ENCODE measurements at regions not wholly inside any gene's neighbourhood (a gene's known extent, or its start where the extent isn't known, plus 50 kb on each side); places are given as distances from the start of the nearest gene placed in this dataset.
"Not testable (repeated sequence)": the region's sequence is repeated elsewhere in the genome, so short reads cannot be mapped to it uniquely, and the experiment has no call there.

- ATAC-seq (no peak), DNase-seq (no peak)
- intact Hi-C loops (cut with DNase I) = no loop called here
- H3K36me3 ChIP-seq = no peaks in the 10 kb centered on the region
- 83 to 92% (median 86%) methylated on average over 2 of the region's 2 CpGs for WGBS, 4 donors
- H3K4me1 ChIP-seq = no peaks in the 10 kb centered on the region
- no peak overlapping the region for H3K4me3 ChIP-seq
- TF ChIP-seq CTCF (IDR thresholded peaks at IDR 0.05) = no peak
- TF ChIP-seq POLR2A (IDR thresholded peaks at IDR 0.05) = no peak
- H3K9me3 ChIP-seq = no peaks in the 10 kb centered on the region
- no peaks in the 10 kb centered on the region for H3K27me3 ChIP-seq
- H3K27ac ChIP-seq = no peak overlapping the region
Measured at GRCh38 chr4:164134388-164134787, 619.5 kb upstream of the SMIM31 start.

GRCh38 chr4:164136180-164136616, 617.7 kb upstream of the SMIM31 start:
- intact Hi-C loops (cut with DNase I) = no loop called here
- ATAC-seq = no peak
- Histone ChIP-seq H3K36me3 (no peaks in the 10 kb centered on the region), H3K4me1 (no peaks in the 10 kb centered on the region), H3K9me3 (no peaks in the 10 kb centered on the region), H3K27me3 (no peaks in the 10 kb centered on the region), H3K27ac (no peak overlapping the region), H3K4me3 (no peak overlapping the region)
- 51 to 63% (median 61%) methylated on average over 2 of the region's 2 CpGs for WGBS, 4 donors
- TF ChIP-seq POLR2A (IDR thresholded peaks at IDR 0.05) = no peak
- TF ChIP-seq CTCF (IDR thresholded peaks at IDR 0.05) = no peak
- DNase-seq = no peak

- 58 to 88% (median 65%) methylated on average over 2 of the region's 2 CpGs for WGBS, 4 donors
- ATAC-seq = no peak
- no peaks in the 10 kb centered on the region for H3K9me3 ChIP-seq
- H3K36me3 ChIP-seq = no peaks in the 10 kb centered on the region
- no peak overlapping the region for H3K27ac ChIP-seq
- no peak overlapping the region for H3K4me3 ChIP-seq
- H3K4me1 ChIP-seq = no peaks in the 10 kb centered on the region
- intact Hi-C loops (cut with DNase I) = no loop called here
- TF ChIP-seq POLR2A (IDR thresholded peaks at IDR 0.05) (no peak), CTCF (IDR thresholded peaks at IDR 0.05) (no peak)
- no peaks in the 10 kb centered on the region for H3K27me3 ChIP-seq
- DNase-seq = no peak
Measured at GRCh38 chr4:164138521-164138920, 615.4 kb upstream of the SMIM31 start.

GRCh38 chr4:164139291-164139690, 614.6 kb upstream of the SMIM31 start:
- H3K4me3 ChIP-seq = no peak overlapping the region
- intact Hi-C loops (cut with DNase I) = no loop called here
- no peaks in the 10 kb centered on the region for H3K4me1 ChIP-seq
- no peaks in the 10 kb centered on the region for H3K9me3 ChIP-seq
- TF ChIP-seq CTCF (IDR thresholded peaks at IDR 0.05) (no peak), POLR2A (IDR thresholded peaks at IDR 0.05) (no peak)
- no peak overlapping the region for H3K27ac ChIP-seq
- no peaks in the 10 kb centered on the region for H3K27me3 ChIP-seq
- ATAC-seq = no peak
- WGBS, 4 donors = 93 to 100% (median 95%) methylated on average over 1 of the region's 1 CpG
- no peak for DNase-seq
- H3K36me3 ChIP-seq = no peaks in the 10 kb centered on the region

GRCh38 chr4:164141755-164142375, 612.1 kb upstream of the SMIM31 start:
- DNase-seq; H3K9me3 ChIP-seq; intact Hi-C loops (cut with DNase I); ATAC-seq; H3K27me3 ChIP-seq; H3K4me1 ChIP-seq; H3K27ac ChIP-seq; H3K4me3 ChIP-seq; H3K36me3 ChIP-seq: not testable (repeated sequence)
- 78 to 84% (median 80%) methylated on average over 20 of the region's 20 CpGs for WGBS, 4 donors

All from heart left ventricle (tissue), 16 donors.